Upper lobe of left lung (tissue), 6 donors: ENCODE measurements at regions not wholly inside any gene's neighbourhood (a gene's known extent, or its start where the extent isn't known, plus 50 kb on each side); places are given as distances from the start of the nearest gene placed in this dataset.

ENCODE experiments used
- ATAC-seq, 2 donors: fragments of 200-7000 bp; cut with Tn5 transposase; one replicate each; pipeline ENCODE4 v1.9.1; 2022; ENCODE audit warnings: mild to moderate bottlenecking in 2 of 2, moderate library complexity in 2 of 2; ENCODE audit not compliant: low FRiP score in 2 of 2
- DNase-seq, 2 donors: peaks; one replicate each; pipeline ENCODE4 v3.0.0-alpha.2; 2019 to 2020
- H3K27ac ChIP-seq, 4 donors: fragments of 200-600 bp; sonication (generic); one replicate each; pipeline ENCODE4 v1.5.1; 2016 to 2019
- H3K27me3 ChIP-seq, 4 donors: fragments of 200-600 bp; sonication (generic); one replicate each; pipeline ENCODE4 v1.5.1; 2017 to 2019
- H3K36me3 ChIP-seq, 4 donors: fragments of 200-600 bp; sonication (generic); one replicate each; pipeline ENCODE4 v1.5.1; 2016 to 2019
- H3K4me1 ChIP-seq, 4 donors: fragments of 200-600 bp; sonication (generic); one replicate each; pipeline ENCODE4 v1.5.1; 2018 to 2019
- H3K4me3 ChIP-seq, 4 donors: fragments of 200-600 bp; sonication (generic); one replicate each; pipeline ENCODE4 v1.5.1; 2017 to 2019; ENCODE audit warnings: mild to moderate bottlenecking in 2 of 4, moderate library complexity in 1 of 4
- H3K9me3 ChIP-seq, 4 donors: fragments of 200-600 bp; sonication (generic); one replicate each; pipeline ENCODE4 v1.5.1; 2018 to 2019
- EP300 ChIP-seq, 4 donors: sonication (generic); formaldehyde crosslinking; IDR thresholded peaks; one replicate each; pipeline ENCODE4 v1.5.1; 2017; ENCODE audit warnings: antibody characterized with exemption in 4 of 4, control low read depth in 2 of 4
- POLR2A ChIP-seq, 4 donors: fragments of 450-650 bp; IDR thresholded peaks; one replicate each; pipeline ENCODE4 v1.5.1; 2016 to 2017; ENCODE audit warnings: antibody characterized with exemption in 4 of 4, mild to moderate bottlenecking in 2 of 4
- POLR2AphosphoS5 ChIP-seq, 2 donors: sonication (generic); formaldehyde crosslinking; IDR thresholded peaks; one replicate each; pipeline ENCODE4 v1.5.1; 2017; ENCODE audit warnings: antibody characterized with exemption in 2 of 2
- WGBS, 2 donors: methylation state at CpG; one replicate each; pipeline ENCODE4 v1.1.5; 2017 to 2018; 5-methylcytosine and 5-hydroxymethylcytosine counted together
- TF ChIP-seq, protein P1 (sequence below), 6 experiments: fragments of 450-650 bp in 4 of 6; fragments of 200-600 bp in 2 of 6; sonication (generic) in 2 of 6; IDR thresholded peaks; one replicate each; pipeline ENCODE4 v1.5.1; 2016 to 2019; ENCODE audit warnings: antibody characterized with exemption in 6 of 6
- donor health status: DM: no; HTN: no; CAD: no; lungs with moderate emphysema.
- donor health status: DM: no; HTN: yes; CAD: no; lungs with severe emphysema.

DNA sequence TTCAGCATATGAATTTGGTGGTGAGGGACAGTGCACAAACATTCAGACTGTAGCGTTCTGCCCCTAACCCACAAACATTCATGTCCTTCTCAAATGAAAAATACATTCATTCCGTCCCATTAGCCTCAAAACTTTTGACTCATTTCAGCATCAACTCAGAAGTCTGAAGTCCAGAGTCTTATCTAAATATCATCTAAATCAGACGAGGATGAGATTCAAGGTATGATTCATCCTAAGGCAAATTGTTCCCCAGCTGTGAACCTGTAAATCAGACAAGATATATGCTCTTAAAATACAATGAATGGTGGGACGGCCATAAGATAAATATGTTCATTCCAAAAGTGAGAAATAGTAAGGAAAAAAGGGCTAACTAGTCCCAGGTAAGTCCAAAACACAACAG lies 1195.6 kb upstream of the ADGRL4 start:
- no peaks in the 10 kb centered on the region for H3K36me3 ChIP-seq
- no peak overlapping the region for H3K4me3 ChIP-seq
- no peaks in the 10 kb centered on the region for H3K27me3 ChIP-seq
- DNase-seq (no peak), ATAC-seq (no peak)
- H3K4me1 ChIP-seq, result no peaks in the 10 kb centered on the region
- TF ChIP-seq EP300 (IDR thresholded peaks at IDR 0.05), result no peak
- no peak for TF ChIP-seq POLR2A (IDR thresholded peaks at IDR 0.05)
- no peak for TF ChIP-seq POLR2AphosphoS5 (IDR thresholded peaks at IDR 0.05)
- TF ChIP-seq, protein P1, sequence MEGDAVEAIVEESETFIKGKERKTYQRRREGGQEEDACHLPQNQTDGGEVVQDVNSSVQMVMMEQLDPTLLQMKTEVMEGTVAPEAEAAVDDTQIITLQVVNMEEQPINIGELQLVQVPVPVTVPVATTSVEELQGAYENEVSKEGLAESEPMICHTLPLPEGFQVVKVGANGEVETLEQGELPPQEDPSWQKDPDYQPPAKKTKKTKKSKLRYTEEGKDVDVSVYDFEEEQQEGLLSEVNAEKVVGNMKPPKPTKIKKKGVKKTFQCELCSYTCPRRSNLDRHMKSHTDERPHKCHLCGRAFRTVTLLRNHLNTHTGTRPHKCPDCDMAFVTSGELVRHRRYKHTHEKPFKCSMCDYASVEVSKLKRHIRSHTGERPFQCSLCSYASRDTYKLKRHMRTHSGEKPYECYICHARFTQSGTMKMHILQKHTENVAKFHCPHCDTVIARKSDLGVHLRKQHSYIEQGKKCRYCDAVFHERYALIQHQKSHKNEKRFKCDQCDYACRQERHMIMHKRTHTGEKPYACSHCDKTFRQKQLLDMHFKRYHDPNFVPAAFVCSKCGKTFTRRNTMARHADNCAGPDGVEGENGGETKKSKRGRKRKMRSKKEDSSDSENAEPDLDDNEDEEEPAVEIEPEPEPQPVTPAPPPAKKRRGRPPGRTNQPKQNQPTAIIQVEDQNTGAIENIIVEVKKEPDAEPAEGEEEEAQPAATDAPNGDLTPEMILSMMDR (IDR thresholded peaks at IDR 0.05), result no peak
- no peak overlapping the region for H3K27ac ChIP-seq
- no peaks in the 10 kb centered on the region for H3K9me3 ChIP-seq
- WGBS, 2 donors, result 78 to 87% methylated on average over 4 of the region's 4 CpGs

DNA sequence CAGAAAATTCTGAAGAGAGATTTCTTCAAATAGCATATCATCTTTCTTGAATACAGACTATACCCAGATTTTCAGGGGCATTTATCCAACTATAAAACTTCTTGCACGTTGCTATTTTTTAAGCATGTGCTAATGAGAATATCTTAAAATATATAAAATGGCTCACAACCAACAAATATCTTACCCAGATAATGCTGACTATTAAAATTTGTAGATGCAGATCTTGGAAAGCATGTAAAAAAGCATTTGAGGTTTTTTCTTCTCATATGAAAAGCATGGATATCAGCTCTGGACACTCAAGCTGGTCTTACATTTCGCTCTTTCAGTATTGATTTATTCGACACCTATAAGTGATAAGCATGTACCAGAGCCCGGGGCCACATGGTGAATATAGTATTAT lies 1187.7 kb upstream of the ADGRL4 start:
- DNase-seq (no peak), ATAC-seq (no peak)
- no peak for TF ChIP-seq EP300 (IDR thresholded peaks at IDR 0.05)
- TF ChIP-seq POLR2A (IDR thresholded peaks at IDR 0.05), result no peak
- TF ChIP-seq, protein P1 (IDR thresholded peaks at IDR 0.05), result no peak
- TF ChIP-seq POLR2AphosphoS5 (IDR thresholded peaks at IDR 0.05), result no peak
- H3K4me3 ChIP-seq, result no peak overlapping the region
- 85 to 87% methylated on average over 4 of the region's 4 CpGs for WGBS, 2 donors
- no peaks in the 10 kb centered on the region for H3K9me3 ChIP-seq
- H3K27ac ChIP-seq, result no peak overlapping the region
- no peaks in the 10 kb centered on the region for H3K36me3 ChIP-seq
- no peaks in the 10 kb centered on the region for H3K4me1 ChIP-seq
- H3K27me3 ChIP-seq, result no peaks in the 10 kb centered on the region

DNA sequence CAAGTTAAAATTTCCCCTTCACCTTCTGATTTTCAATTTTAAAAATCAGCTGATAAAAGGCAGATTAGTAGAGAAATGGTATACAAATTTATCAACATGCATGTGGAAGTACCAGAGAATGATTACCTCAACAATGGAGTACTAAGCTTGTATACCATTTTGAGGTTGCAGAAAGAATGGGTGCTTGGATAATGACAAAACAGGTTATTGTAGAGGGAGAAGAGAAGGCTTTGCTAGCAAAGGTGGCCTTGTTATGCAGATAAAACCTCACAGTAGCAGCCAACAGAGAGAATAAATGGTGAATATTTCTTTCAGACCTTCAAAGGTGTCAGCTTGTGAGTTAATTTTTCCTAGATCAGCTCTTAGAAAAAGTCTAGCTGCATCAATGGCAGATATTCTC lies 1174.9 kb upstream of the ADGRL4 start:
- Histone ChIP-seq H3K4me3 (no peak overlapping the region), H3K9me3 (peaks cover 0 to 2% (median 0%) of the 10 kb centered on the region in 4 donors), H3K4me1 (no peaks in the 10 kb centered on the region), H3K27me3 (no peaks in the 10 kb centered on the region), H3K27ac (no peak overlapping the region), H3K36me3 (no peaks in the 10 kb centered on the region)
- DNase-seq, result no peak
- no peak for ATAC-seq
- no peak for TF ChIP-seq POLR2AphosphoS5 (IDR thresholded peaks at IDR 0.05)
- TF ChIP-seq, protein P1 (IDR thresholded peaks at IDR 0.05), result no peak
- no peak for TF ChIP-seq EP300 (IDR thresholded peaks at IDR 0.05)
- TF ChIP-seq POLR2A (IDR thresholded peaks at IDR 0.05), result no peak

DNA sequence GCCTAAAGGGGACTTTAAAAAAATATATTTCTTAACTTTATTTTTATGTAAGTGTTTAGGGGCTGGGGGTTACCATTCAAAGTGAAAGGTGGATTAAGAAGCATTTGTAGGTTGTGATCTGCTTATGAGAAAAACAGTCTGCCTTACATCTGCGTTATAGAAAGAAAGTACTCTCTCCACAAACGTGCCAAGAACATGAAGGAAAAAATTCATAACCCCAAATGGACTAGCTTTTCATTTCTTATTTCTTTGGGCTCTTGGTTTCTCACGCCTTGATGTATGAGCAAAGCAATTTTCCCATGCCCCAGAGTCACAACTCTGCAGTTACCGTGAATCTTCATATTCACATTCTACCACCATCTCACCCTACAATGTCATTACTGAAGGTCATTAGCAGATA lies 1165.1 kb upstream of the ADGRL4 start:
- H3K27me3 ChIP-seq, result no peaks in the 10 kb centered on the region
- peaks cover 0 to 4% (median 0%) of the 10 kb centered on the region in 4 donors for H3K9me3 ChIP-seq
- no peak for ATAC-seq
- no peak overlapping the region for H3K27ac ChIP-seq
- no peak for TF ChIP-seq POLR2A (IDR thresholded peaks at IDR 0.05)
- TF ChIP-seq EP300 (IDR thresholded peaks at IDR 0.05), result no peak
- TF ChIP-seq, protein P1 (IDR thresholded peaks at IDR 0.05), result no peak
- no peak for TF ChIP-seq POLR2AphosphoS5 (IDR thresholded peaks at IDR 0.05)
- no peaks in the 10 kb centered on the region for H3K36me3 ChIP-seq
- WGBS, 2 donors, result 80 to 81% methylated on average over 4 of the region's 4 CpGs
- H3K4me1 ChIP-seq, result no peaks in the 10 kb centered on the region
- DNase-seq, result no peak
- no peak overlapping the region for H3K4me3 ChIP-seq

DNA sequence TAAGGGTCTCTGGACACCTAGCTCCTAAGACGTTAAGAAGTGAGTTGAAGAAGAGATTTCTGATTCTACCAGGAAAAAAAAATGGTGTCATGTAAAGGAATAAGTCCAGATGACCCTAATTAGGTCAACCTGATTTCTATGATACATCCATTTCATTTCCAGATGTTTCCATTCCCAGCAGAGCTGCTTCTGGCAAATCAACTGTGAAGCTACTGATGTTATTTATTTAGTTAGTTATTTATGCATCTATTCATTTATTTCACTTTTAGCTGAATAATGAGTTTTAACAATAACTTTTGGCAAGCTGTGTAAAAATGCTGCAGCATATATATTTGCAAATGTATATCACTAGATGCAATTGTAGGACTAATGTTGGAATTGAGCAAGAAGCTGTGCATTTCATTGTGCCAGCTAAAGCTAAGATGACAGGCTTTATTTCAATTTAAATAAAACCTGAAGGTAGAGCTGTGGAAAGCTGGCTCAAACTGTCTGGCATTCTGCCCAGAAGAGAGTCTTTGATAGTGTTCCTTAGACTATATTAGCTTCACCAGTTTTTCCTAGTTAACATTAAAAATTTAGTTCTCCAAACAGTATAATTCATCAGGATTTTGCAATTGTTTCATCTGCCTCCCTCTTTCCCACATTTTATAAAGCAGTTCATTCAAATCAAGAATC lies 1164.4 kb upstream of the ADGRL4 start:
- 40 to 44% methylated on average over 1 of the region's 1 CpG for WGBS, 2 donors
- TF ChIP-seq, protein P1 (IDR thresholded peaks at IDR 0.05), result no peak
- TF ChIP-seq EP300 (IDR thresholded peaks at IDR 0.05) (no peak), POLR2AphosphoS5 (IDR thresholded peaks at IDR 0.05) (no peak)
- ATAC-seq (no peak), DNase-seq (no peak)
- H3K27me3 ChIP-seq, result no peaks in the 10 kb centered on the region
- no peaks in the 10 kb centered on the region for H3K4me1 ChIP-seq
- H3K36me3 ChIP-seq, result no peaks in the 10 kb centered on the region
- H3K4me3 ChIP-seq, result no peak overlapping the region
- H3K9me3 ChIP-seq, result no peaks in the 10 kb centered on the region
- no peak overlapping the region for H3K27ac ChIP-seq
